CD1c-positive myeloid dendritic cell (primary cell): ENCODE measurements at regions not wholly inside any gene's neighbourhood (a gene's known extent, or its start where the extent isn't known, plus 50 kb on each side); places are given as distances from the start of the nearest gene placed in this dataset.

Source experiments
- DNase-seq: peaks from one replicate; pipeline ENCODE4 v3.0.0-alpha.2; 2016; ENCODE audit errors: extremely low spot score

- DNase-seq = no peak
These were observed 339.5 kb upstream of the HSF2 start for GRCh38 chr6:122059918-122060317.

- no peak for DNase-seq
These were observed 337.6 kb upstream of the HSF2 start for GRCh38 chr6:122061855-122062254.

GRCh38 chr6:122063076-122063475 lies 336.4 kb upstream of the HSF2 start:
- DNase-seq = no peak

- no peak for DNase-seq
These were observed 335.7 kb upstream of the HSF2 start for GRCh38 chr6:122063761-122064160.

GRCh38 chr6:122066200-122066599 lies 333.3 kb upstream of the HSF2 start:
- DNase-seq = no peak

- DNase-seq = no peak
These were observed 331.1 kb upstream of the HSF2 start for GRCh38 chr6:122068291-122068769.

GRCh38 chr6:122069932-122070331 lies 329.5 kb upstream of the HSF2 start:
- DNase-seq = no peak

- no peak for DNase-seq
These were observed 327.3 kb upstream of the HSF2 start for GRCh38 chr6:122072014-122072647.

- no peak for DNase-seq
These were observed 324.2 kb upstream of the HSF2 start for GRCh38 chr6:122075084-122075838.

GRCh38 chr6:122075917-122076316 lies 323.5 kb upstream of the HSF2 start:
- no peak for DNase-seq

- no peak for DNase-seq
These were observed 321.8 kb upstream of the HSF2 start for GRCh38 chr6:122077603-122078002.

- no peak for DNase-seq
These were observed 321.0 kb upstream of the HSF2 start for GRCh38 chr6:122078481-122078880.

- DNase-seq = no peak
These were observed 319.5 kb upstream of the HSF2 start for GRCh38 chr6:122079916-122080315.

- no peak for DNase-seq
These were observed 317.5 kb upstream of the HSF2 start for GRCh38 chr6:122081921-122082320.

GRCh38 chr6:122082370-122082769 lies 317.1 kb upstream of the HSF2 start:
- DNase-seq = no peak

- no peak for DNase-seq
These were observed 307.1 kb upstream of the HSF2 start for GRCh38 chr6:122092366-122092765.

- DNase-seq = no peak
These were observed 301.2 kb upstream of the HSF2 start for GRCh38 chr6:122098201-122098678.

- DNase-seq = no peak
These were observed 297.4 kb upstream of the HSF2 start for GRCh38 chr6:122102026-122102425.

- no peak for DNase-seq
These were observed 292.1 kb upstream of the HSF2 start for GRCh38 chr6:122107256-122107852.

- DNase-seq = no peak
These were observed 290.4 kb upstream of the HSF2 start for GRCh38 chr6:122109075-122109474.

- no peak for DNase-seq
These were observed 284.7 kb upstream of the HSF2 start for GRCh38 chr6:122114717-122115116.

- no peak for DNase-seq
These were observed 283.2 kb upstream of the HSF2 start for GRCh38 chr6:122116119-122116834.
